GM13976 (cell line): ENCODE measurements at regions not wholly inside any gene's neighbourhood (a gene's known extent, or its start where the extent isn't known, plus 50 kb on each side); places are given as distances from the start of the nearest gene placed in this dataset.

ENCODE experiments used
- DNase-seq: peaks from one replicate; pipeline ENCODE4 v3.0.0; 2012; ENCODE audit warnings: low spot score
- in situ Hi-C: fragments of 300-500 bp; cut with MboI; formaldehyde crosslinking; loops from one replicate; pipeline ENCODE4 v1.12.0; 2022; ENCODE audit warnings: low sequenced_read_pairs, mixed read lengths, inconsistent platforms; ENCODE audit not compliant: unreplicated experiment
- TF ChIP-seq, protein P1 (sequence below): IDR thresholded peaks from 2 replicates; pipeline ENCODE4 v1.5.1; 2012; ENCODE audit warnings: borderline replicate concordance, mild to moderate bottlenecking; ENCODE audit not compliant: insufficient read depth; ENCODE audit errors: extremely low read depth, missing control alignments, control extremely low read depth

DNA sequence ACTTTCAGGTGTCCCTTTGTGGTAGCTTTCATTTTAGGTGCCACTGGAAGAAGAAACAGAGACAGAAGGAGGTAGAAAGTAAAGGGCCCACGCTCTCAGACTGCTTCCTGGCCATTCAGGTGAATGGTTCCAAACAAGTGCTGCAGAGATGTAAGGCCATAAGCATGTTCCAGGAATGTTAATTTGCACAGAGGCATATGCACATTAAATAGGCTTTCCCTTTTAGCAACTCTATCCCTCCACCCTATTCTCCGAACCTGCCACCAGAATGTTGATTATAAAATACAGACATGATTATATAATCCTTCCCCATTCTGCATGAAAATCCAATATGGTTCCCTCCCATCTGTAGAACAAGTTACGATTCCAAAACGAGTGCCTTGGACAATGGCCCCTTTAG is 297.2 kb downstream of the C6orf118 start:
- DNase-seq, result no peak
- in situ Hi-C loops, result no loop called here
- TF ChIP-seq, protein P1, sequence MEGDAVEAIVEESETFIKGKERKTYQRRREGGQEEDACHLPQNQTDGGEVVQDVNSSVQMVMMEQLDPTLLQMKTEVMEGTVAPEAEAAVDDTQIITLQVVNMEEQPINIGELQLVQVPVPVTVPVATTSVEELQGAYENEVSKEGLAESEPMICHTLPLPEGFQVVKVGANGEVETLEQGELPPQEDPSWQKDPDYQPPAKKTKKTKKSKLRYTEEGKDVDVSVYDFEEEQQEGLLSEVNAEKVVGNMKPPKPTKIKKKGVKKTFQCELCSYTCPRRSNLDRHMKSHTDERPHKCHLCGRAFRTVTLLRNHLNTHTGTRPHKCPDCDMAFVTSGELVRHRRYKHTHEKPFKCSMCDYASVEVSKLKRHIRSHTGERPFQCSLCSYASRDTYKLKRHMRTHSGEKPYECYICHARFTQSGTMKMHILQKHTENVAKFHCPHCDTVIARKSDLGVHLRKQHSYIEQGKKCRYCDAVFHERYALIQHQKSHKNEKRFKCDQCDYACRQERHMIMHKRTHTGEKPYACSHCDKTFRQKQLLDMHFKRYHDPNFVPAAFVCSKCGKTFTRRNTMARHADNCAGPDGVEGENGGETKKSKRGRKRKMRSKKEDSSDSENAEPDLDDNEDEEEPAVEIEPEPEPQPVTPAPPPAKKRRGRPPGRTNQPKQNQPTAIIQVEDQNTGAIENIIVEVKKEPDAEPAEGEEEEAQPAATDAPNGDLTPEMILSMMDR, result no peak

DNA sequence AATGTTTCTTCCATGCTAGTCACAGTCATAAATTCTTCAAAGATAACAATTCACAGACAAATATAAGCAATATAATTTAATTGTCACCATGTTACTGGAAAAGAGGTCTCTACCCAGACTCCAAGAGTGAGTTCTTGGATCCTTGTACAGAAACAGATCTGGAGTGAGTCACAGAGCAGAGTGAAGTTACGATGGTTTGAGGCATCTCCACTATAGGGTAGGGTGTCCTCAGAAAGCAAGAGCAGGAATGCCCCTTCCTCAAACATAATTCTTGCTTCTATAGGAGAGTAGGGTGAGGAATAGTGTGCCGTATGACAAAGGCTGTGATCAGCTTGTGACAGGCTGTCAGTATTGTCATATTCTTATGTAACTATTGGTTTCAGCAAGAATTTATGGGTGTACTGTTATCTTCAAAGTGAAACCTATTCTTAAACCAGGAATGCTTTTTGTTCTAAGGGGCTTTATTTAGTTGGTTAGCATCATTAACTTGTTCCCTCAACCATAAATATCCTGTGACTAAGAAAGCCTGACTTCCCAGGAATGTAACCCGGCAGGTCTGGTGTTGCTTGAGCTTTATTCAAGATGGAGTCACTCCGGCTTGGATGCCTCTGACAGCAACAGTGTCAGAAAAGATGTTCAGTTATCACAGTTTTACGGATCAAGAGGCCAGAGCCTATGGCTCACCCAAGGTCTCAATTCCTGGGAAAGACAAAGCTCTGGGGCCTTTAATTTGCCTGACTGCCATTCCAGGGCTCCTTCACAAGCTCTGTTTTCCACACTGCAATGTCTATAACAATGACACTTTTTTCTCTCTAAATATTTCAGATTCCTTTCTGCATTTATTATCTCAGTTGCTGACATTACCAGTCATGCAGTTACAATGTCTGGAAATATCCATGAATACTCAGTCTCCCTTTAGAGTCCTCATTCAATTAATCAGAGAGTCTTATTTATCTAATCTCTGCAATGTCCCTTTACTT is 298.6 kb downstream of the C6orf118 start:
- TF ChIP-seq, protein P1, result no peak
- in situ Hi-C loops, result no loop called here
- no peak for DNase-seq

DNA sequence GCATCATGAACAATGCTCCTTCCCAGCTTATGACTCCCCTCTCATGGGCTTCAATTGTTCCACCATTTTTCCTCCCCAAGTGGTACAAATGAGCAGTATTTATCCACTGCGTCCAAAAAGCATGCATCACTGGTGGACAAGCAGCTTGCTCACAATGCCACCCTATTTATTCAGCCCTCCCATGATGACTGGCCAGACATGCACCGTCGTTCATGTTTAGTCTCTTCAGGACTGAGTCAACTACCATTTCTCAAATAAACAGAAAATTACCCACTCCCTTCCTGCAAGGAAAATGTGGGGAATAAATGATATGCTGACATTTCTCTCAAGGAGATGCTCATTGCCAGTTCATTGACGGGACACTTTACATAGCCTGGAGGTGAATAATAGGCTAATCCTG is 300.4 kb downstream of the C6orf118 start:
- DNase-seq, result no peak
- in situ Hi-C loops, result no loop called here
- TF ChIP-seq, protein P1, result no peak

DNA sequence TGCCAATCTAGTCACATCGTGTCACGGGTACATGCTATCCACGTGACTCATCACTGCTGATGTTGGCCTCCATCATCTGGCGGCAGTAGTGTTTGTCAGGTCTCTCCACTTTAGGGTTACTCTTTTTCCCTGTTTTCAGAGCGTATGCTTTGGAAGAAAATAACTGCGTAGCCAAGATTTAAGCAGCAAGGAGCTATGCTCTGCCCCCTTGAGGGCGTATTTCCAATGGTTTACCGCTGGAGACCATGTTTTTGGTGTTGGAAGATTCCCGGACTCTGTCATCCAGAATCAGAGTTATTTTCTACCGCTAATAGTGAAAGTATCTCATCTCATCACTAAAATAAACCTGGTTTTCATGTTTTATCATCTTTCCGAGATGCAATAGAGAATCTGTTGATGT is 306.5 kb downstream of the C6orf118 start:
- in situ Hi-C loops, result no loop called here
- no peak for DNase-seq
- TF ChIP-seq, protein P1, result no peak

DNA sequence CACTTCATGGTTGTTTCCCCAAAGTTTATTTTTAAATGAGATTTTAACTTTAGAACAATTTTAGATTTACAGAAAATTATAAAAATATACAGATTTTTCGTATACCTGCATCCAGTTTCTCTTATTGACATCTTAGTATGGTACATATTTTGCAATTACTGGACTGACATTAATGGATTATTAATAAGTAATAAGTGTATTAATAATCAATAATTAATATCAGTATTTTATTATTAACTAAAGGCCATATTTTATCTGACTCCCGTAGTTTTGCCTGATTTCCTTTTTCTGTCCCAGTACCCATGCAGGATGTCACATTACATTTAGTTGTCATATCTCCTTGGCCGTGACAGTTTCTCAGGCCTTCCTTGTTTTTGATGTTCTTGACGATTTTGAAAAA is 307.0 kb downstream of the C6orf118 start:
- in situ Hi-C loops, result no loop called here

DNA sequence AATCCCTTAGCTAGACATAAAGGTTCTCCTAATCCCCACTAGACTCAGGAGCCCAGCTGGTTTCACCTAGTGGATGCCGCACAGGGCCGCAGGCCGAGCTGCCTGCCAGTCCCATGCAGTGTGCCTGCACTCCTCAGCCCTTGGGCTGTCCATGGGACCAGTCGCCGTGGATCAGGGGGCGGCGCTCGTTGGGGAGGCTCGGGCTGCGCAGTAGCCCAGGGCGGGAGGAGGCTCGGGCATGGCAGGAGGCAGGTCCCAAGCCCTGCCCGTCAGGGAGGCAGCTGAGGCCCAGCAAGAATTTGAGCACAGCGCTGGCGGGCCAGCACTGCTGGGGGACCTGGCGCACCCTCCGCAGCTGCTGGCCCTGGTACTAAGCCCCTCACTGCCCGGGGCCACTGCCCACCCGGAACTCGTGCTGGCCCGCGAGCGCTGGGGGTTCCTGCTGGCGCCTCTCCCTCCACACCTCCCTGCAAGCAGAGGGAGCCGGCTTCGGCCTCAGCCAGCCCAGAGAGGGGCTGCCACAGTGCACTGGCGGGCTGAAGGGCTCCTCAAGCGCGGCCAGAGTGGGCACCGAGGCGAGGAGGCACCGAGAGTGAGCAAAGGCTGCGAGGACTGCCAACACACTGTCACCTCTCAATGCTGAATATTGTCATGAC is 307.8 kb downstream of the C6orf118 start:
- no peak for DNase-seq
- TF ChIP-seq, protein P1, result no peak
- in situ Hi-C loops, result no loop called here

More for the DNA sequence above, 307.0 kb downstream of the C6orf118 start:
- TF ChIP-seq, protein P1, result no peak
- no peak for DNase-seq
